ENCODE measurements at regions not wholly inside any gene's neighbourhood (a gene's known extent, or its start where the extent isn't known, plus 50 kb on each side); places are given as distances from the start of the nearest gene placed in this dataset.

GRCh38 chr21:38654580-38654979 lies 151.1 kb upstream of the ETS2 start:
- H4K20me1 ChIP-seq (replicated peaks; ENCODE audit: control insufficient read depth, insufficient read depth, low read length) = no peaks in the 10 kb centered on the region
- H3K4me1 ChIP-seq (replicated peaks in 1 of 2; ENCODE audit: control insufficient read depth in 2 of 2, insufficient read depth in 2 of 2, low read length in 2 of 2) = no peaks in the 10 kb centered on the region
- peaks cover 28 to 38% of the 10 kb centered on the region in 2 experiments for H3K27me3 ChIP-seq (ENCODE audit: control insufficient read depth in 2 of 2, insufficient read depth in 2 of 2, low read length in 2 of 2)
- intact Hi-C loops (cut with micrococcal nuclease) (no loop called here), in situ Hi-C loops (cut with MboI) (no loop called here)
- ATAC-seq = no peak
- WGBS (ENCODE audit: insufficient coverage, low coverage, missing lambda C conversion rate) = 4% methylated on average over 1 of the region's 1 CpG
- CTCF ChIA-PET (ENCODE audit: low intra/inter-chr PET ratio) = no interaction called here
- no peaks in the 10 kb centered on the region for H3K9me1 ChIP-seq (ENCODE audit: control insufficient read depth, insufficient read depth, low read length)
- POLR2A ChIA-PET = interaction anchor here (0.7 kb wide), 2 partner anchors 8 to 1866 kb away, joined by 3 read pairs; no protein-coding TSS in a partner anchor
- no peak for FAIRE-seq
- no peak for TF ChIP-seq CGGBP1 (CRISPR knock-in tag; IDR thresholded peaks at IDR 0.05)
- TF ChIP-seq ZBED1 (IDR thresholded peaks at IDR 0.05) = no peak
- TF ChIP-seq HDAC6 (IDR thresholded peaks at IDR 0.05; ENCODE audit: low read depth, low read length) = no peak
- no peak for TF ChIP-seq AFF1 (IDR thresholded peaks at IDR 0.05; ENCODE audit: low read depth in 1 of 2, partially characterized antibody in 2 of 2)
- TF ChIP-seq RBFOX2 (IDR thresholded peaks at IDR 0.05; ENCODE audit: low read depth, low read length) = no peak
- TF ChIP-seq SRSF9 (IDR thresholded peaks at IDR 0.05; ENCODE audit: borderline replicate concordance, low read depth, low read length) = no peak
- no peak for TF ChIP-seq MAX (CRISPR knock-in tag; IDR thresholded peaks at IDR 0.05)
- TF ChIP-seq ARID3A (IDR thresholded peaks at IDR 0.05; ENCODE audit: borderline replicate concordance, low read depth, low read length) = no peak
- TF ChIP-seq MAFK (IDR thresholded peaks at IDR 0.05; ENCODE audit: low read length) = no peak
- TF ChIP-seq VEZF1 (CRISPR knock-in tag; IDR thresholded peaks at IDR 0.05) = no peak
- TF ChIP-seq ZNF282 (CRISPR knock-in tag; IDR thresholded peaks at IDR 0.05) = no peak
- no peak for TF ChIP-seq PHTF2 (CRISPR knock-in tag; IDR thresholded peaks at IDR 0.05)
- TF ChIP-seq SMAD4 (CRISPR knock-in tag; conservative IDR thresholded peaks at IDR 0.05) = no peak
- TF ChIP-seq IFI16 (CRISPR knock-in tag; IDR thresholded peaks at IDR 0.05) = no peak
- no peak for TF ChIP-seq MAZ (CRISPR knock-in tag; conservative IDR thresholded peaks at IDR 0.05 in 1 of 2, IDR thresholded peaks at IDR 0.05 in 1 of 2)
- H3K36me3 ChIP-seq (ENCODE audit: control insufficient read depth, insufficient read depth, low read length) = no peaks in the 10 kb centered on the region
- DNase-seq (ENCODE audit: extremely low read depth in 1 of 4, low spot score in 3 of 4) = no peak
- no peak overlapping the region for H3K9ac ChIP-seq (ENCODE audit: insufficient read depth in 1 of 2, low read depth in 2 of 2, low read length in 2 of 2)
- no TSS peak for BruUV-seq (replicated peaks)
- no peaks in the 10 kb centered on the region for H3K9me3 ChIP-seq (replicated peaks; ENCODE audit: control insufficient read depth, insufficient read depth, low read depth, low read length)
- H3K79me2 ChIP-seq (ENCODE audit: control insufficient read depth, insufficient read depth, low read length) = no peaks in the 10 kb centered on the region
- no peak overlapping the region for H3K4me3 ChIP-seq
- H3K4me2 ChIP-seq (ENCODE audit: insufficient read depth, low read length) = no peak overlapping the region
- H3K27ac ChIP-seq (ENCODE audit: extremely low read depth, low read depth, low read length) = no peak overlapping the region
- H2AFZ ChIP-seq (ENCODE audit: low read depth, low read length) = no peak overlapping the region
